ENCODE measurements at regions not wholly inside any gene's neighbourhood (a gene's known extent, or its start where the extent isn't known, plus 50 kb on each side); places are given as distances from the start of the nearest gene placed in this dataset.

GRCh38 chrX:68910731-68911428, 82.1 kb downstream of the EFNB1 start:
- Mint-ChIP-seq H3K36me3 (no peaks in the 10 kb centered on the region), H3K27ac (no peak overlapping the region), H3K27me3 (peaks cover 9% of the 10 kb centered on the region), H3K4me1 (peaks cover 2% of the 10 kb centered on the region), H3K4me3 (no peak overlapping the region), H3K9me3 (no peaks in the 10 kb centered on the region)
- DNase-seq = no peak

- no peak overlapping the region for H3K4me3 Mint-ChIP-seq
- H3K27ac Mint-ChIP-seq = no peak overlapping the region
- no peak for DNase-seq
- peaks cover 9% of the 10 kb centered on the region for H3K27me3 Mint-ChIP-seq
- no peaks in the 10 kb centered on the region for H3K9me3 Mint-ChIP-seq
- H3K4me1 Mint-ChIP-seq = no peaks in the 10 kb centered on the region
- H3K36me3 Mint-ChIP-seq = no peaks in the 10 kb centered on the region
These were observed 81.1 kb downstream of the EFNB1 start for GRCh38 chrX:68909945-68910344.

- H3K27me3 Mint-ChIP-seq = peaks cover 8% of the 10 kb centered on the region
- no peaks in the 10 kb centered on the region for H3K4me1 Mint-ChIP-seq
- no peak overlapping the region for H3K27ac Mint-ChIP-seq
- DNase-seq = no peak
- H3K4me3 Mint-ChIP-seq = no peak overlapping the region
- H3K36me3 Mint-ChIP-seq = no peaks in the 10 kb centered on the region
- no peaks in the 10 kb centered on the region for H3K9me3 Mint-ChIP-seq
These were observed 79.2 kb downstream of the EFNB1 start for GRCh38 chrX:68908071-68908470.

GRCh38 chrX:68902706-68903504, 74.1 kb downstream of the EFNB1 start:
- Mint-ChIP-seq H3K4me3 (no peak overlapping the region), H3K4me1 (no peaks in the 10 kb centered on the region), H3K27me3 (no peaks in the 10 kb centered on the region), H3K36me3 (no peaks in the 10 kb centered on the region), H3K9me3 (no peaks in the 10 kb centered on the region), H3K27ac (no peak overlapping the region)
- DNase-seq = no peak

- Mint-ChIP-seq H3K4me3 (no peak overlapping the region), H3K27ac (no peak overlapping the region), H3K9me3 (no peaks in the 10 kb centered on the region), H3K4me1 (no peaks in the 10 kb centered on the region), H3K36me3 (no peaks in the 10 kb centered on the region), H3K27me3 (no peaks in the 10 kb centered on the region)
- DNase-seq = no peak
These were observed 72.7 kb downstream of the EFNB1 start for GRCh38 chrX:68901519-68901918.

GRCh38 chrX:68898598-68898997, 69.8 kb downstream of the EFNB1 start:
- Mint-ChIP-seq H3K4me3 (no peak overlapping the region), H3K36me3 (no peaks in the 10 kb centered on the region), H3K27ac (no peak overlapping the region), H3K4me1 (peaks cover 2% of the 10 kb centered on the region), H3K9me3 (no peaks in the 10 kb centered on the region), H3K27me3 (no peaks in the 10 kb centered on the region)
- DNase-seq = no peak

GRCh38 chrX:68897118-68897945, 68.5 kb downstream of the EFNB1 start:
- H3K4me3 Mint-ChIP-seq = no peak overlapping the region
- H3K27ac Mint-ChIP-seq = no peak overlapping the region
- H3K27me3 Mint-ChIP-seq = no peaks in the 10 kb centered on the region
- H3K36me3 Mint-ChIP-seq = no peaks in the 10 kb centered on the region
- H3K4me1 Mint-ChIP-seq = peaks cover 2% of the 10 kb centered on the region
- H3K9me3 Mint-ChIP-seq = no peaks in the 10 kb centered on the region
- no peak for DNase-seq

- no peaks in the 10 kb centered on the region for H3K27me3 Mint-ChIP-seq
These were observed 67.8 kb downstream of the EFNB1 start for GRCh38 chrX:68896581-68896980.

GRCh38 chrX:68895778-68896177, 67.0 kb downstream of the EFNB1 start:
- Mint-ChIP-seq H3K4me3 (no peak overlapping the region), H3K4me1 (peaks cover 2% of the 10 kb centered on the region), H3K36me3 (no peaks in the 10 kb centered on the region), H3K27me3 (no peaks in the 10 kb centered on the region), H3K9me3 (no peaks in the 10 kb centered on the region), H3K27ac (no peak overlapping the region)
- DNase-seq = no peak

More at GRCh38 chrX:68896581-68896980, 67.8 kb downstream of the EFNB1 start:
- Mint-ChIP-seq H3K4me1 (peaks cover 2% of the 10 kb centered on the region), H3K4me3 (no peak overlapping the region), H3K9me3 (no peaks in the 10 kb centered on the region), H3K27ac (no peak overlapping the region), H3K36me3 (no peaks in the 10 kb centered on the region)
- DNase-seq = no peak

- Mint-ChIP-seq H3K9me3 (no peaks in the 10 kb centered on the region), H3K4me1 (peaks cover 2% of the 10 kb centered on the region), H3K27me3 (no peaks in the 10 kb centered on the region), H3K4me3 (no peak overlapping the region), H3K36me3 (no peaks in the 10 kb centered on the region), H3K27ac (no peak overlapping the region)
- DNase-seq = no peak
These were observed 66.5 kb downstream of the EFNB1 start for GRCh38 chrX:68895341-68895755.

GRCh38 chrX:68894513-68895340, 65.9 kb downstream of the EFNB1 start:
- Mint-ChIP-seq H3K9me3 (no peaks in the 10 kb centered on the region), H3K4me1 (peaks cover 2% of the 10 kb centered on the region), H3K27me3 (no peaks in the 10 kb centered on the region), H3K4me3 (peak overlapping the region; percentile 43), H3K27ac (no peak overlapping the region), H3K36me3 (no peaks in the 10 kb centered on the region)
- peak; percentile 2 for DNase-seq

- H3K36me3 Mint-ChIP-seq = no peaks in the 10 kb centered on the region
- no peak overlapping the region for H3K4me3 Mint-ChIP-seq
- no peak overlapping the region for H3K27ac Mint-ChIP-seq
- no peaks in the 10 kb centered on the region for H3K9me3 Mint-ChIP-seq
- peaks cover 2% of the 10 kb centered on the region for H3K4me1 Mint-ChIP-seq
- no peak for DNase-seq
- no peaks in the 10 kb centered on the region for H3K27me3 Mint-ChIP-seq
These were observed 65.3 kb downstream of the EFNB1 start for GRCh38 chrX:68894142-68894512.

GRCh38 chrX:68892651-68893050, 63.8 kb downstream of the EFNB1 start:
- Mint-ChIP-seq H3K4me3 (no peak overlapping the region), H3K9me3 (no peaks in the 10 kb centered on the region), H3K27me3 (no peaks in the 10 kb centered on the region), H3K27ac (no peak overlapping the region), H3K36me3 (no peaks in the 10 kb centered on the region), H3K4me1 (peaks cover 2% of the 10 kb centered on the region)
- DNase-seq = no peak

- no peaks in the 10 kb centered on the region for H3K27me3 Mint-ChIP-seq
- no peak for DNase-seq
- no peak overlapping the region for H3K27ac Mint-ChIP-seq
- H3K4me1 Mint-ChIP-seq = peaks cover 2% of the 10 kb centered on the region
- no peaks in the 10 kb centered on the region for H3K36me3 Mint-ChIP-seq
- H3K9me3 Mint-ChIP-seq = no peaks in the 10 kb centered on the region
- no peak overlapping the region for H3K4me3 Mint-ChIP-seq
These were observed 63.3 kb downstream of the EFNB1 start for GRCh38 chrX:68892134-68892533.

Data from activated naive CD8-positive, alpha-beta T cell treated with anti-CD3 and anti-CD28 coated beads for 36 hours (primary cell).